ENCODE measurements at regions not wholly inside any gene's neighbourhood (a gene's known extent, or its start where the extent isn't known, plus 50 kb on each side); places are given as distances from the start of the nearest gene placed in this dataset.

GRCh38 chr10:113496111-113497109 is 56.4 kb upstream of the HABP2 start:
- TF ChIP-seq CTCF (IDR thresholded peaks at IDR 0.05) (no peak), POLR2AphosphoS5 (IDR thresholded peaks at IDR 0.05) (no peak), POLR2A (IDR thresholded peaks at IDR 0.05) (no peak)
